IPS DF 4.7 (cell line): ENCODE measurements at regions not wholly inside any gene's neighbourhood (a gene's known extent, or its start where the extent isn't known, plus 50 kb on each side); places are given as distances from the start of the nearest gene placed in this dataset.
"Not testable (repeated sequence)": the region's sequence is repeated elsewhere in the genome, so short reads cannot be mapped to it uniquely, and the experiment has no call there.

ENCODE experiments used
- DNase-seq: peaks from one replicate; pipeline ENCODE4 v3.0.0-alpha.2; 2013; ENCODE audit warnings: low spot score; ENCODE audit errors: extremely low read depth

- no peak for DNase-seq
Measured at GRCh38 chr13:69649063-69649392, 458.6 kb upstream of the ATXN8OS start.

GRCh38 chr13:69648340-69649062, 459.1 kb upstream of the ATXN8OS start:
- DNase-seq = no peak

- no peak for DNase-seq
Measured at GRCh38 chr13:69644447-69644846, 463.2 kb upstream of the ATXN8OS start.

- no peak for DNase-seq
Measured at GRCh38 chr13:69641773-69642172, 465.9 kb upstream of the ATXN8OS start.

- no peak for DNase-seq
Measured at GRCh38 chr13:69633044-69633443, 474.6 kb upstream of the ATXN8OS start.

- no peak for DNase-seq
Measured at GRCh38 chr13:69623973-69624372, 483.7 kb upstream of the ATXN8OS start.

- no peak for DNase-seq
Measured at GRCh38 chr13:69619651-69620050, 488.0 kb upstream of the ATXN8OS start.

GRCh38 chr13:69618838-69619237, 488.8 kb upstream of the ATXN8OS start:
- no peak for DNase-seq

GRCh38 chr13:69618393-69618792, 489.2 kb upstream of the ATXN8OS start:
- DNase-seq = no peak

- DNase-seq = no peak
Measured at GRCh38 chr13:69617587-69617986, 490.0 kb upstream of the ATXN8OS start.

GRCh38 chr13:69616396-69616795, 491.2 kb upstream of the ATXN8OS start:
- DNase-seq = no peak

- not testable (repeated sequence) for DNase-seq
Measured at GRCh38 chr13:69615055-69615454, 492.6 kb upstream of the ATXN8OS start.

- no peak for DNase-seq
Measured at GRCh38 chr13:69604698-69605097, 502.9 kb upstream of the ATXN8OS start.

GRCh38 chr13:69603144-69603853, 504.3 kb upstream of the ATXN8OS start:
- no peak for DNase-seq

- DNase-seq = no peak
Measured at GRCh38 chr13:69601661-69602060, 506.0 kb upstream of the ATXN8OS start.

GRCh38 chr13:69600811-69601210, 506.8 kb upstream of the ATXN8OS start:
- no peak for DNase-seq

- no peak for DNase-seq
Measured at GRCh38 chr13:69597088-69597487, 510.5 kb upstream of the ATXN8OS start.

GRCh38 chr13:69595181-69595580, 512.4 kb upstream of the ATXN8OS start:
- no peak for DNase-seq

GRCh38 chr13:69591437-69591836, 516.2 kb upstream of the ATXN8OS start:
- no peak for DNase-seq

- no peak for DNase-seq
Measured at GRCh38 chr13:69589531-69590235, 517.9 kb upstream of the ATXN8OS start.

- DNase-seq = no peak
Measured at GRCh38 chr13:69585656-69586055, 522.0 kb upstream of the ATXN8OS start.

GRCh38 chr13:69580255-69580654, 527.4 kb upstream of the ATXN8OS start:
- no peak for DNase-seq
